Renal pelvis (tissue), 1 donor: ENCODE measurements at regions not wholly inside any gene's neighbourhood (a gene's known extent, or its start where the extent isn't known, plus 50 kb on each side); places are given as distances from the start of the nearest gene placed in this dataset.

Experiments used
- DNase-seq: peaks from one replicate; pipeline ENCODE4 v3.0.0-alpha.2; 2013

GRCh38 chr17:74017466-74017865 lies 186.0 kb upstream of the RPL38 start:
- DNase-seq: no peak

GRCh38 chr17:74018115-74018514 lies 185.4 kb upstream of the RPL38 start:
- DNase-seq: no peak

GRCh38 chr17:74019271-74019670 lies 184.2 kb upstream of the RPL38 start:
- DNase-seq: no peak

GRCh38 chr17:74019860-74020259 lies 183.6 kb upstream of the RPL38 start:
- DNase-seq: no peak

GRCh38 chr17:74020522-74020921 lies 183.0 kb upstream of the RPL38 start:
- no peak for DNase-seq

- DNase-seq: no peak
Observed at GRCh38 chr17:74024871-74025531, 178.5 kb upstream of the RPL38 start.

GRCh38 chr17:74027444-74027843 lies 176.0 kb upstream of the RPL38 start:
- DNase-seq: no peak

GRCh38 chr17:74028354-74029116 lies 174.9 kb upstream of the RPL38 start:
- DNase-seq: no peak

GRCh38 chr17:74031316-74032090 lies 172.0 kb upstream of the RPL38 start:
- DNase-seq: no peak

GRCh38 chr17:74032222-74032621 lies 171.3 kb upstream of the RPL38 start:
- no peak for DNase-seq

GRCh38 chr17:74037320-74037719 lies 166.2 kb upstream of the RPL38 start:
- DNase-seq: peak; percentile 80

GRCh38 chr17:74040291-74040690 lies 163.2 kb upstream of the RPL38 start:
- DNase-seq: no peak

- DNase-seq: no peak
Observed at GRCh38 chr17:74040729-74041128, 162.7 kb upstream of the RPL38 start.

GRCh38 chr17:74041869-74042640 lies 161.4 kb upstream of the RPL38 start:
- DNase-seq: no peak

GRCh38 chr17:74042744-74043486 lies 160.6 kb upstream of the RPL38 start:
- no peak for DNase-seq

GRCh38 chr17:74043976-74044375 lies 159.5 kb upstream of the RPL38 start:
- DNase-seq: no peak

GRCh38 chr17:74045608-74046280 lies 157.7 kb upstream of the RPL38 start:
- no peak for DNase-seq

GRCh38 chr17:74049167-74049966 lies 154.1 kb upstream of the RPL38 start:
- DNase-seq: no peak

GRCh38 chr17:74049967-74050458 lies 153.5 kb upstream of the RPL38 start:
- peak; percentile 29 for DNase-seq

GRCh38 chr17:74051348-74051747 lies 152.1 kb upstream of the RPL38 start:
- DNase-seq: no peak
